Kidney epithelial cell (primary cell): ENCODE measurements at regions not wholly inside any gene's neighbourhood (a gene's known extent, or its start where the extent isn't known, plus 50 kb on each side); places are given as distances from the start of the nearest gene placed in this dataset.

Source experiments
- DNase-seq: peaks from one replicate; pipeline ENCODE4 v3.0.0-alpha.2; 2010; ENCODE audit warnings: low read depth
- H3K27me3 ChIP-seq: 2 replicates; pipeline ENCODE4 v1.6.0; 2011; ENCODE audit warnings: low read length; ENCODE audit not compliant: control insufficient read depth, insufficient read depth
- H3K36me3 ChIP-seq: 2 replicates; pipeline ENCODE4 v1.5.1; 2011; ENCODE audit warnings: low read length; ENCODE audit not compliant: control insufficient read depth, insufficient read depth
- H3K4me3 ChIP-seq: 2 replicates; pipeline ENCODE4 v1.5.1; 2011; ENCODE audit warnings: low read depth, mild to moderate bottlenecking, control low read depth, low read length
- TF ChIP-seq, protein P1 (sequence below): IDR thresholded peaks from 2 replicates; pipeline ENCODE4 v1.5.1; 2011; ENCODE audit warnings: mild to moderate bottlenecking, moderate library complexity, low read length, control low read depth, inconsistent platforms; ENCODE audit not compliant: insufficient read depth, poor library complexity, severe bottlenecking

DNA sequence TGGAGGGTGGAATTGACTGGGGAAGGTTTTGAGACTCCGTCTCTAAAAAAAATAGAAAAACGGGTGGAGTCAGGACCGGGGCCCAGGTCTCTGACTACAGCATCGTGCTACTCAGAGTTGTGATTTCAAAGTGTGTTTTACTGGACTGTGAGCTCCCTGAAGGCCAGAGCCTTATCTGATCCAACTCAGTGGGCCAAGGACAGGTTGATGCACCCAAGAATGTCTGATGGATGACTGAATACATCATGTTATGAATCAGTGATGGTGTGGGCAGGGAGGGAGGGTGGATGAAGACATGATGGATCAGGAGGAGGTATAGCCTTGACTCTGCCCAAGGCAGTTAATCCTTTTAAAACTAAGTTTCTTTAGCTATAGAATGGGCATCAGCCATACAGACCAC lies 81.6 kb downstream of the FOXD2 start:
- TF ChIP-seq, protein P1, sequence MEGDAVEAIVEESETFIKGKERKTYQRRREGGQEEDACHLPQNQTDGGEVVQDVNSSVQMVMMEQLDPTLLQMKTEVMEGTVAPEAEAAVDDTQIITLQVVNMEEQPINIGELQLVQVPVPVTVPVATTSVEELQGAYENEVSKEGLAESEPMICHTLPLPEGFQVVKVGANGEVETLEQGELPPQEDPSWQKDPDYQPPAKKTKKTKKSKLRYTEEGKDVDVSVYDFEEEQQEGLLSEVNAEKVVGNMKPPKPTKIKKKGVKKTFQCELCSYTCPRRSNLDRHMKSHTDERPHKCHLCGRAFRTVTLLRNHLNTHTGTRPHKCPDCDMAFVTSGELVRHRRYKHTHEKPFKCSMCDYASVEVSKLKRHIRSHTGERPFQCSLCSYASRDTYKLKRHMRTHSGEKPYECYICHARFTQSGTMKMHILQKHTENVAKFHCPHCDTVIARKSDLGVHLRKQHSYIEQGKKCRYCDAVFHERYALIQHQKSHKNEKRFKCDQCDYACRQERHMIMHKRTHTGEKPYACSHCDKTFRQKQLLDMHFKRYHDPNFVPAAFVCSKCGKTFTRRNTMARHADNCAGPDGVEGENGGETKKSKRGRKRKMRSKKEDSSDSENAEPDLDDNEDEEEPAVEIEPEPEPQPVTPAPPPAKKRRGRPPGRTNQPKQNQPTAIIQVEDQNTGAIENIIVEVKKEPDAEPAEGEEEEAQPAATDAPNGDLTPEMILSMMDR, result no peak
- DNase-seq, result no peak
- Histone ChIP-seq H3K27me3 (peaks cover 3% of the 10 kb centered on the region), H3K4me3 (no peak overlapping the region), H3K36me3 (no peaks in the 10 kb centered on the region)

DNA sequence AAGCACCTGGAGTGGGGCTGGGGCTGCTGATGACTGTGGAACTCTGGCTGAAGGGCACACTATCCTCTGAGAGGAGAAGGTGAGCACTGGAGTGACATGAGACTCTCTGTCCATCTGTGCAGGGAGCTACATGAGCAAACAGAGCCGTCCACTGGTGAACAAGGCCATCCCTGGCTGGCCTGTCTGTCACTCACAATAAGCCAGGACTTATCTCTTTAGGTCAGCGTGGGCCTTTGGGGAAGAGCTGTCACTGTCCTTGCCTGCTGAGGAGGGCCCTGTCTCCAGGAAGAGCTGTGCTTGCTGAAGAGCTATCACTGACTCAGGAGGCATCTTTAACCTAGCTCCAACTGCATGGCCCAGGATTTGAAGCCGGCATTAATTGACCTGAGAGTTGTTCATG lies 82.1 kb downstream of the FOXD2 start:
- TF ChIP-seq, protein P1, result no peak
- H3K27me3 ChIP-seq, result peaks cover 3% of the 10 kb centered on the region

DNA sequence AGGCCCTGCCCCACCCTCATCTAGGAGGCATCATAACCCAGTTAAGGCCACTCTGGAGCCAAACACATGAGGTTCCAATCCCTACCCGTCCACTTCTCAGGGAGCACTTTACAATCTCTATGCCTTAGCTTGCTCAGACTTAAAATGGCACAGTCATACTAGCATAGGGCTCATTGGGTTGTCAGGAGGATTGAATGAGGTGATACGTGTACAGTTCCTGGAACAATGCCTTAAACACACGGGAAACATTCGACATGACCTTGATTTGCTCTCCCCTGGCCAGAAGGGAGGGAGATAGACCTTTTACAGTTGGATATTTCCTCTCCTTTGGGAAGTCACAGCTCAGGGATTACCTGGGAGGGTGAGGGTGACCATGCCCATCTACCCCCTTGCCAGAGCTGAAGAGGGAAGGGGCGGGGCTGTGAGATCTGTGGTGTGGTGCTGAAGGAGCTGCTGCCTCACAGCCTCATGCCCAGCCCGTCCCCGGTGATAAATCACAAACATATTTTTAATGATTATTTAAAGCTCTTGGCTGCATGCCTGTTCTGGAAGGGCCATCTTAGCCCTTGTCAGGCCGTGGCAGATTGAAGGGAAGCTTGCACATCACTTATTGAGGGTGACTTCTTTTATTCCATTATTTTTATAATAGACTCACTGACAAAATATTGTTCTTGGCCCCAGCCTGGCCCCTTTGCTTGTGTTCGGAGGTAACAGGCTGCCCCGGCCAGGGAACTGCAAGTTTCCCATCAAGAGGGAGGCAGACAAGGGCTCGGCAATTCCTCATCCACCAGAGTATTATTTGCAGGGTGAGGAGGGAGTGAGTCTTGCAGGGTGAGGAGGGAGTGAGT lies 83.4 kb downstream of the FOXD2 start:
- no peak for DNase-seq
- Histone ChIP-seq H3K4me3 (no peak overlapping the region), H3K36me3 (no peaks in the 10 kb centered on the region), H3K27me3 (peaks cover 3% of the 10 kb centered on the region)
- TF ChIP-seq, protein P1, result no peak

More for the DNA sequence above, 82.1 kb downstream of the FOXD2 start:
- DNase-seq, result no peak
- no peak overlapping the region for H3K4me3 ChIP-seq
- H3K36me3 ChIP-seq, result no peaks in the 10 kb centered on the region

DNA sequence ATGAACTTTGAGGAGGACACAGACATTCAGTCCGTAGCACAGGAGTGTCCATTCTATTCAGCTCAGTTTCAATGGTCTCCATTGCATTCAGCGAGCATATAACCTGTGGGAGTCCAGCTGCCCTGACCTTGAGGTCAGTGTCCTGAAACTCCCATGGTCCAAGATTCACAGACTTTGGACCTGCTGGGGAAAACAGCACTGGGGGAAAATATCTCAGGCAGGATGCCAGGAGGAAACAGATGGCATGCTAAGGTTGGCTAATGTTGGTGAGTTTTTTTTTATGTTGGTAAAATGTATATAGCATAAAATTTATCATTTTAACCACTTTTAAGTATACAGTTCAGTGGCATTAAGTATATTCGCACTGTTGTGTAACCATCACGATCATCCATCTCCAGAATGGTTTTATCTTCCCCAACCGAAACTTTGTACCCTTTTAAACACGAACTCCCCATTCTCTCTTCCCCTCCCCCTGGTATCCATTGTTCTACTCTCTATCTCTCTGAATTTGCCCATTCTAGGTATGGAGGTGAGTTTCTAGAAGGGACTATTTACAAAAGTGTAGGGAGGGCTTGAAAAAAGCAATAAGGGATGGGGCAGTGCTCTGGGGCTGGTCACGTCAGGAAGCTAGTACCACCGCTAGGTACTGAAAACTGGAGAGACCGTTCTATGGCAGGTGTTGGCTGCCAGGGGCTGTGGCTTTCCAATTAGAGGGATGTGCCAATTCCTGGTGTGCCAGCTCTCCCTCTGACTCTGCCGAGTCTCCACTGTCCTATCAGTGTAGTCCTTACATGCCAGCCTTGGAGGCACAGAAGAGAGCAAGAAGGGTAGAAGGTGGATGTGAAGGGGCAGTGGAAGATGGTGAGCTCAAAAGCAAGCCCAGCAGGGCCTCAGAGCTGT lies 85.3 kb downstream of the FOXD2 start:
- TF ChIP-seq, protein P1, result no peak
- Histone ChIP-seq H3K27me3 (no peaks in the 10 kb centered on the region), H3K4me3 (no peak overlapping the region)

DNA sequence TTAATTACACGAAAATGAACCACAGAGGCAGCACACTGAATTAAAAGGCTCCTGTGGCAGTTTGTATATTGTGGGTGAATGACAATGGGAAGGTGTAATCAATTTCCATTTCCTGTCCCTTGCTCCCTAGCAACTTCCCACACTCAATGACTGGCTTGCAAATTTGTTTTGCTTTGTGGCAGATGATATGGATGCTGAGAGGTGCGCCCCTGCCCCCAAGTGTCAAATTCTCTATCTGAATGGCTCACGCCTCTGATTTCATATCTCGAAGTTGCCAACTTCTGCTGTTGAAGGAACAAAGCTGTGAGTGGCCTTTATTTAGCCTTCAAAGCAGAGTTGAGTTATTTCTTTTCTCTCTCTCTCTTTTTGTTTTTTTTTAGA lies 86.0 kb downstream of the FOXD2 start:
- Histone ChIP-seq H3K36me3 (no peaks in the 10 kb centered on the region), H3K27me3 (no peaks in the 10 kb centered on the region), H3K4me3 (no peak overlapping the region)
- no peak for DNase-seq
- TF ChIP-seq, protein P1, result no peak

More for the DNA sequence above, 85.3 kb downstream of the FOXD2 start:
- DNase-seq, result no peak
- H3K36me3 ChIP-seq, result no peaks in the 10 kb centered on the region
